Spleen (tissue), 7 donors: ENCODE measurements at regions not wholly inside any gene's neighbourhood (a gene's known extent, or its start where the extent isn't known, plus 50 kb on each side); places are given as distances from the start of the nearest gene placed in this dataset.

Experiments
- CTCF ChIP-seq, 11 experiments: fragments of 200-600 bp in 7 of 11; fragments of 450-650 bp in 4 of 11; sonication (generic) in 4 of 11; IDR thresholded peaks in 8 of 11; conservative IDR thresholded peaks in 3 of 11; 1 replicate in 7 of 11; 2 replicates in 4 of 11; pipeline versions ENCODE4 v1.4.0 to v1.8.0; 2016 to 2021; ENCODE audit warnings: antibody characterized with exemption in 11 of 11, inconsistent platforms in 4 of 11, mild to moderate bottlenecking in 1 of 11
- POLR2A ChIP-seq, 3 donors: fragments of 450-650 bp; IDR thresholded peaks; one replicate each; pipeline ENCODE4 v1.5.1; 2017; ENCODE audit warnings: antibody characterized with exemption in 3 of 3, mild to moderate bottlenecking in 1 of 3
- donor health status: DM: no; HTN: no; CAD: no; lungs with moderate emphysema.
- donor health status: DM: no; HTN: no; CAD: no.
- donor health status: DM: no; HTN: no; CAD: no.

GRCh38 chr15:48059791-48060190, 61.0 kb upstream of the SLC24A5 start:
- TF ChIP-seq CTCF (IDR thresholded peaks at IDR 0.05 in 8 of 11, conservative IDR thresholded peaks at IDR 0.05 in 3 of 11): no peak
- TF ChIP-seq POLR2A (IDR thresholded peaks at IDR 0.05): no peak
